Uterus (tissue), 2 donors: ENCODE measurements at regions not wholly inside any gene's neighbourhood (a gene's known extent, or its start where the extent isn't known, plus 50 kb on each side); places are given as distances from the start of the nearest gene placed in this dataset.

Experiments used
- CTCF ChIP-seq, 4 experiments: fragments of 200-600 bp in 2 of 4; fragments of 450-650 bp in 2 of 4; sonication (generic) in 2 of 4; IDR thresholded peaks; one replicate each; pipeline ENCODE4 v1.5.1; 2016 to 2019; ENCODE audit warnings: antibody characterized with exemption in 4 of 4, mild to moderate bottlenecking in 2 of 4, moderate library complexity in 1 of 4
- POLR2A ChIP-seq, 2 donors: fragments of 450-650 bp; IDR thresholded peaks; one replicate each; pipeline ENCODE4 v1.6.1; 2016; ENCODE audit warnings: antibody characterized with exemption in 2 of 2, mild to moderate bottlenecking in 1 of 2, moderate library complexity in 1 of 2

DNA sequence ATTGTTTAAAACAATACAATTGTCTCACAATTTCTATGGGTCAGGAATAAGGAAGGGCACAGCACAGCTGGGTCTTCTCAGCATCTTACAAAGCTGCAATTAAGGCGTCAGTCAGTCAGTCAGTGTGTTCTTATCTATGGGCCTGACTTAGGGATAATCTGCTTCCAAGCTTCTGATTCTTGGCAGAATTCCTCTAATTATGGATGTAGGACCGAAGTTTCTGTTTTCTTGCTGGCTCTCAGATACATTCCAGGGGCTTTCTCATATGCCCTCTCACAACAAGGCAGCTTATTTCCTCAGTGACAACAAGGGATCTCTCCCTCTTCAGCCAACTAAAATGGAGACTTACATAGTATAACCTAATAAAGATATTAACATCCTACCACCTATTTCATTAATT lies 1925.3 kb upstream of the ACO1 start:
- TF ChIP-seq CTCF (IDR thresholded peaks at IDR 0.05) (no peak), POLR2A (IDR thresholded peaks at IDR 0.05) (no peak)
